KMS-11 (cell line): ENCODE measurements at regions not wholly inside any gene's neighbourhood (a gene's known extent, or its start where the extent isn't known, plus 50 kb on each side); places are given as distances from the start of the nearest gene placed in this dataset.

Experiments
- H2AFZ ChIP-seq: fragments of 200-600 bp; sonication (generic); 2 replicates; pipeline ENCODE4 v1.6.1; 2016; ENCODE audit warnings: antibody characterized with exemption, mixed run types, low read depth
- H3K27ac ChIP-seq: fragments of 200-600 bp; sonication (generic); 2 replicates; pipeline ENCODE4 v1.6.1; 2016; ENCODE audit warnings: mild to moderate bottlenecking, mixed run types
- H3K27me3 ChIP-seq: fragments of 200-600 bp; sonication (generic); 2 replicates; pipeline ENCODE4 v1.6.1; 2017; ENCODE audit warnings: mild to moderate bottlenecking, low read depth, mixed run types, moderate library complexity; ENCODE audit not compliant: insufficient read depth
- H3K36me3 ChIP-seq: fragments of 200-600 bp; sonication (generic); 2 replicates; pipeline ENCODE4 v1.6.1; 2017; ENCODE audit warnings: mild to moderate bottlenecking, mixed run types; ENCODE audit not compliant: insufficient read depth
- H3K4me1 ChIP-seq: fragments of 200-600 bp; sonication (generic); 2 replicates; pipeline ENCODE4 v1.6.1; 2016; ENCODE audit warnings: mild to moderate bottlenecking, low read depth, mixed run types; ENCODE audit not compliant: poor library complexity, severe bottlenecking
- H3K4me2 ChIP-seq: fragments of 200-600 bp; sonication (generic); 2 replicates; pipeline ENCODE4 v1.7.0; 2016; ENCODE audit warnings: mild to moderate bottlenecking, mixed run types
- H3K4me3 ChIP-seq: fragments of 200-600 bp; sonication (generic); IDR thresholded peaks from 2 replicates; pipeline ENCODE4 v1.6.1; 2017; ENCODE audit warnings: low read depth, low read length, mixed read lengths; ENCODE audit not compliant: insufficient read depth
- H3K79me2 ChIP-seq: fragments of 200-600 bp; sonication (generic); 2 replicates; pipeline ENCODE4 v1.6.1; 2016; ENCODE audit warnings: low read depth, mixed run types; ENCODE audit not compliant: insufficient read depth
- H3K9ac ChIP-seq: fragments of 200-600 bp; sonication (generic); 2 replicates; pipeline ENCODE4 v1.6.1; 2016; ENCODE audit warnings: mild to moderate bottlenecking, mixed run types
- H4K20me1 ChIP-seq: fragments of 200-600 bp; sonication (generic); 2 replicates; pipeline ENCODE4 v1.6.1; 2016; ENCODE audit warnings: mild to moderate bottlenecking, mixed run types; ENCODE audit not compliant: insufficient read depth
- CTCF ChIP-seq: fragments of 200-600 bp; sonication (generic); conservative IDR thresholded peaks from 2 replicates; pipeline ENCODE4 v1.6.1; 2017; ENCODE audit warnings: low read depth, mild to moderate bottlenecking, antibody characterized with exemption, low read length, moderate library complexity, mixed read lengths

- TF ChIP-seq CTCF: no peak
- no peaks in the 10 kb centered on the region for H3K36me3 ChIP-seq
- no peak overlapping the region for H3K9ac ChIP-seq
- H3K4me2 ChIP-seq: no peak overlapping the region
- H3K4me1 ChIP-seq: no peaks in the 10 kb centered on the region
- H4K20me1 ChIP-seq: no peaks in the 10 kb centered on the region
- H3K4me3 ChIP-seq: no peak overlapping the region
- no peaks in the 10 kb centered on the region for H3K79me2 ChIP-seq
- H2AFZ ChIP-seq: no peak overlapping the region
- H3K27me3 ChIP-seq: no peaks in the 10 kb centered on the region
- no peak overlapping the region for H3K27ac ChIP-seq
Measured at GRCh38 chr2:114027437-114027836, 137.5 kb downstream of the ACTR3 start.

GRCh38 chr2:114031605-114032505, 142.0 kb downstream of the ACTR3 start:
- no peak overlapping the region for H3K9ac ChIP-seq
- H2AFZ ChIP-seq: no peak overlapping the region
- H3K36me3 ChIP-seq: no peaks in the 10 kb centered on the region
- no peaks in the 10 kb centered on the region for H3K79me2 ChIP-seq
- H3K4me3 ChIP-seq: no peak overlapping the region
- no peak overlapping the region for H3K27ac ChIP-seq
- H3K4me1 ChIP-seq: no peaks in the 10 kb centered on the region
- no peaks in the 10 kb centered on the region for H4K20me1 ChIP-seq
- no peaks in the 10 kb centered on the region for H3K27me3 ChIP-seq
- no peak for TF ChIP-seq CTCF
- no peak overlapping the region for H3K4me2 ChIP-seq

- no peaks in the 10 kb centered on the region for H3K27me3 ChIP-seq
- TF ChIP-seq CTCF: no peak
- H3K4me2 ChIP-seq: no peak overlapping the region
- no peak overlapping the region for H3K9ac ChIP-seq
- no peak overlapping the region for H3K27ac ChIP-seq
- no peaks in the 10 kb centered on the region for H3K36me3 ChIP-seq
- H3K4me3 ChIP-seq: no peak overlapping the region
- H2AFZ ChIP-seq: no peak overlapping the region
- H4K20me1 ChIP-seq: no peaks in the 10 kb centered on the region
- H3K79me2 ChIP-seq: no peaks in the 10 kb centered on the region
- no peaks in the 10 kb centered on the region for H3K4me1 ChIP-seq
Measured at GRCh38 chr2:114032705-114033104, 142.8 kb downstream of the ACTR3 start.

GRCh38 chr2:114034742-114035141, 144.9 kb downstream of the ACTR3 start:
- no peaks in the 10 kb centered on the region for H3K4me1 ChIP-seq
- no peaks in the 10 kb centered on the region for H3K27me3 ChIP-seq
- H3K4me2 ChIP-seq: no peak overlapping the region
- H3K4me3 ChIP-seq: no peak overlapping the region
- H4K20me1 ChIP-seq: no peaks in the 10 kb centered on the region
- no peaks in the 10 kb centered on the region for H3K36me3 ChIP-seq
- H3K27ac ChIP-seq: no peak overlapping the region
- H2AFZ ChIP-seq: no peak overlapping the region
- TF ChIP-seq CTCF: no peak
- no peak overlapping the region for H3K9ac ChIP-seq
- no peaks in the 10 kb centered on the region for H3K79me2 ChIP-seq
